ENCODE measurements at regions not wholly inside any gene's neighbourhood (a gene's known extent, or its start where the extent isn't known, plus 50 kb on each side); places are given as distances from the start of the nearest gene placed in this dataset.

- no peak for TF ChIP-seq CTCF (IDR thresholded peaks at IDR 0.05)
- TF ChIP-seq EZH2 (IDR thresholded peaks at IDR 0.05; ENCODE audit: borderline replicate concordance, insufficient read depth, low read depth, low read length, poor library complexity, severe bottlenecking), result no peak
These were observed 60.0 kb upstream of the KLF7 start for GRCh38 chr2:207225773-207226172.

Data from B cell (primary cell).